C4-2B (cell line): ENCODE measurements at regions not wholly inside any gene's neighbourhood (a gene's known extent, or its start where the extent isn't known, plus 50 kb on each side); places are given as distances from the start of the nearest gene placed in this dataset.

Experiments used
- H3K27ac ChIP-seq: fragments of 450-650 bp; 2 replicates; pipeline ENCODE4 v1.5.1; 2017
- ZFX ChIP-seq: fragments of 450-650 bp; IDR thresholded peaks from 2 replicates; pipeline ENCODE4 v1.6.1; 2017
- TF ChIP-seq, protein P1 (sequence below): fragments of 450-650 bp; conservative IDR thresholded peaks from 2 replicates; pipeline ENCODE4 v1.5.1; 2017; ENCODE audit warnings: mild to moderate bottlenecking

DNA sequence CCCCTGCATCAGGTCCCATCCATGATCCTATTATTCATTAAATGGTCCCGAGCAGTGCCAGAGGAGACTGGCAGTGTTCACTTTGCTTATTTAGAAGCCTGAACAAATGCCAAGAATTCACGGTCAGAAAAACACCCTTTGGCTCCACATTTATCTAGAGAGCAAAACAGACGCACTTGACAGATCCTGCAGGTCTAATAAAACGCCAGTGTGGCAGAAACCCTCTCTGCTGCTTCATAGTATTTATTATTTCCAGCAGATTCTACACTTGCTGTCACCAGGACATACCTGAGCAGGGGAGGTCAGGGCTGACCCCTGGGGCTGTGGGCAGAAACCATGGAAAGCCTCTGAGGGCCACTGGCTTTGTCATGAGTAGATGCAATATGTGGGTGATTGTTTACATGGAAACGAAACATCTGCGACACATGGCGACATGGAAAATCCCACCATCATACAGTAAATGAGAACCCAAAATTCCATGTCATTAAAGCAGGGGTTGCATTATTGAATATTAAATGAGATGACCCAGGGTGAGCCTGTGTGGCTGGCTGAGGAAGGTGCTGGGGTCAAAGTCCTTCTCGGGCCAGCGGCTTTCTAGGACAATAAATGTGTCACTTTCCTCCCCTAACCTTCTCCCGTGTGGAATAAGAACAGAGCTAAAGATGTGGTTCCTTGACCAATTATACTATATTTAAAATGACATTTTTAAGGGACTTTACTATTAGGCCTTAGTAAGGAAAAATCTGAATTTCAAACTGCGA, 205.9 kb upstream of the SVIL start:
- TF ChIP-seq ZFX = no peak
- TF ChIP-seq, protein P1, sequence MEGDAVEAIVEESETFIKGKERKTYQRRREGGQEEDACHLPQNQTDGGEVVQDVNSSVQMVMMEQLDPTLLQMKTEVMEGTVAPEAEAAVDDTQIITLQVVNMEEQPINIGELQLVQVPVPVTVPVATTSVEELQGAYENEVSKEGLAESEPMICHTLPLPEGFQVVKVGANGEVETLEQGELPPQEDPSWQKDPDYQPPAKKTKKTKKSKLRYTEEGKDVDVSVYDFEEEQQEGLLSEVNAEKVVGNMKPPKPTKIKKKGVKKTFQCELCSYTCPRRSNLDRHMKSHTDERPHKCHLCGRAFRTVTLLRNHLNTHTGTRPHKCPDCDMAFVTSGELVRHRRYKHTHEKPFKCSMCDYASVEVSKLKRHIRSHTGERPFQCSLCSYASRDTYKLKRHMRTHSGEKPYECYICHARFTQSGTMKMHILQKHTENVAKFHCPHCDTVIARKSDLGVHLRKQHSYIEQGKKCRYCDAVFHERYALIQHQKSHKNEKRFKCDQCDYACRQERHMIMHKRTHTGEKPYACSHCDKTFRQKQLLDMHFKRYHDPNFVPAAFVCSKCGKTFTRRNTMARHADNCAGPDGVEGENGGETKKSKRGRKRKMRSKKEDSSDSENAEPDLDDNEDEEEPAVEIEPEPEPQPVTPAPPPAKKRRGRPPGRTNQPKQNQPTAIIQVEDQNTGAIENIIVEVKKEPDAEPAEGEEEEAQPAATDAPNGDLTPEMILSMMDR = no peak
- H3K27ac ChIP-seq = no peak overlapping the region

DNA sequence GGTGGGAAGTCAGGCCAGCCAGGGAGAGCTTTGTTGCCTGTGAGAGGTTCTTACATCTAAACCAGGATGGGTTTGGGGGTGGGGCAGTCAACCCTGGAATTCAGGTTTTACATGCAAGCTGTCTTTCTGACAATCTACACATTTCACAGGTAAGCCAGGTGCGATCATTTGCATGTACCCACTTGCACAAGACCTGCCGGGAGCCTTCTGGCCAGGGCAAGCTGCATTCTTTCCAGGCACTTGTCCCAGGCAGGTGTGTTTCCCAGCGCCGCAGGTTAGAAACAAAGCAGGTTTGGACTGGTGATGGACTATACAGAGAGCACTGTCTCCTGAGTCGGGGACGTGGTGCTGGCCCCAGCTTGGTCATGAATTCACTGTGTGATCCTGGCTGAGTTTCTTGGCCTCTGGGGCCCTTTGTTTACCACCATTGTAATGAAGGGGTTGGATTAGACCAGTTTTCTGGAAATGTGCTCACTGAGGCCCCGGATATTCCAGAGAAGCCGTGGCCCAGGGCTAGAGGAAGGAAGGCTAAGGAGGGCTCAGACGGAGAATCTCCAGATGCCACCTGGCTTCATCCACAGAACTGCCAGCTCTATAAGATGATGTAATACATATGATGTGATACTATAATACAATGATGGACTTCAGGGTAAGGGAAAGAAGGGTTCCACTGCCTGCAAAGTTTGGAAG, 205.2 kb upstream of the SVIL start:
- TF ChIP-seq ZFX = no peak
- TF ChIP-seq, protein P1 = no peak
- no peak overlapping the region for H3K27ac ChIP-seq

DNA sequence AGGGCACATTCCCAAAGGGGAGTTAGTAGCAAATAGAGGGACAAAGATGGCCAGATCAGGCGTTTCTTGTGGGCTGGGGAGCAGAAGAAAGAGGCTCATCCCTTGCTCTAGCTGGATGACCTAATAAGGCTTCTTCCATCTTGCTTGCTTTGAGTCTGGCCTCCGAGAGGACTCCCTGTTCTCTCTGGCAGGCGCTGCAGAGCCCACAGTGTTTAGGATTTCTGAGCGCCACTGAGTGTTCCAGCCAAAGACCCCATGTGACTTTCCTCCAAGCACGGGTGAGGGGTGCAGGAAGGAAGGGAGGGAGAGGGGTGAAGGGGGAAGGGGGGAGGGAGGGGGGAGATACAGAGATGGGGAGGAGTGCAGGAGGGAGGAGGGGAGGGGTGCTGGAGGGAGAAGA, 203.8 kb upstream of the SVIL start:
- no peak overlapping the region for H3K27ac ChIP-seq
- no peak for TF ChIP-seq ZFX
- TF ChIP-seq, protein P1 = no peak

DNA sequence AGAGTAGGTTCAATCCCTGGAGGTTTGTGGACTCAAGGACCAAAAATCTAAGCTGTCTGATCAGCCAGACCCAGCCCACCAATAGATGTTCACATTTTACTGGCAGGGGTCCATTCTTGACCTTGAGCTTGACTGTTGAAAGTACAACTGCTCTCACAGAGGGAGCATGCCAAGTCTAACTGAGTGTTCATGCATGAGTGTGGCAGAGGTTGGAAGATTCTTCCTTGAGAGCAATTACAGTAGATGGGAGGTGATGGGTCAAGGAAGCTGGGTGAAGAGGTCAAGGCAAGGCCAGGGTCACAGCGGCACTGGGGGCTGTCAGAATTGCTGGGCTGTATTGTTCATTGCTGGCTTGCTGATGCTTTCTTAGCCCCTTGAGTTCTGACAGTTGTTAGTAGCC, 202.8 kb upstream of the SVIL start:
- TF ChIP-seq, protein P1 = no peak
- TF ChIP-seq ZFX = no peak
- no peak overlapping the region for H3K27ac ChIP-seq

DNA sequence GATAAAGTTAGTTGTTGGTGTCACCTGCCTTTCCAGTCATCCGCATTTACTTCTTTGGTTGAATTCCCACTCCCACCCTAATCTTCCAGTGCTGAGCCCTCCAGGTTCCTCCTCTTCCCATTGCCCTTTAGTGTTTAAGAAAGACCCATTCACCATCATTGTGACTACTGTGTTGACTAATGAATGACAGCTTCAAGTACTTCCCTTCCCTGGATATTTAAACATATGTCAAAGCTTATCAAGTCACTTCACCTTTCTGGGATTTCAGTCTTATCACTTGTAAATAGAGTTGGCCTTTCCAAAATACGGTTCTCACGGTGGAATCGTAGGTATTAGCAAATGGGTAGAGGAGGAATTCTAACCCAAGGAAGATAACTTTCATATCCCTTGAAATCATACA, 201.6 kb upstream of the SVIL start:
- TF ChIP-seq, protein P1 = no peak
- no peak for TF ChIP-seq ZFX
- no peak overlapping the region for H3K27ac ChIP-seq

DNA sequence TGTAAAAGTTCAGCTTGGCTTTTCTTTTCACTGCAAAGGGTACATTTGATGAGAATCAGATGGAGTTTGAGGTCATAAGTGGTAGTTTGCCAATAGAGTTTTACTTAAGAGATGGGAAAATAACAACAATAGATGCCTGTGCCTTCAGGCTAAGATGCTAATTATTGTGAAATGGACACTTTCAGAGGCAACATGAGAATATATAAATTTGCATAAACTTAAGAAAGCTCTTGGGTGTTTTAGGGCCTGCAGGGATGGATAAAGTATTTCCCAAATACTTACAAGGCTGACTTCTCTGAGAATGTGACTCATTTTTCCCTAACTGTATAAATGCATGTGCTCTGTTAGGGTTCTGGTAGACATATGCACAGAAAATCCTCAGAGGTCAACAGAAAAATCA, 200.3 kb upstream of the SVIL start:
- TF ChIP-seq ZFX = no peak
- TF ChIP-seq, protein P1 = no peak
- no peak overlapping the region for H3K27ac ChIP-seq
